ENCODE measurements at regions not wholly inside any gene's neighbourhood (a gene's known extent, or its start where the extent isn't known, plus 50 kb on each side); places are given as distances from the start of the nearest gene placed in this dataset.

DNA sequence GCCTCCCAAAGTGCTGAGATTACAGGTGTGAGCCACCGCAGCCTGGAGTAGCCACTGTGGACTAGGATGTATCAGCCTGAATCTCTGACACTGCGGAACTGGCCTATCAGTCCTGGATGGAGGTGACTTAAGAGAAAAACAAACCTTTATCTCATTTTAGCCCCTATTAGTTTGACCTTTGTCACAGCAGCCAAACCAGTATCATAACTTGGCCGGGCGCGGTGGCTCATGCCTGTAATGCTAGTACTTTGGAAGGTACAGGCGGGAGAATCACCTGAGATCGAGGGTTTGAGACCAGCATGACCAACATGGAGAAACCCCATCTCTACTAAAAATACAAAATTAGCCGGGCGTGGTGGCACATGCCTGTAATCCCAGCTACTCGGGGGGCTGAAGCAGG, 51.8 kb upstream of the USP7 start:
- no peak for TF ChIP-seq POLR2AphosphoS5 (IDR thresholded peaks at IDR 0.05)
- TF ChIP-seq, protein P1, sequence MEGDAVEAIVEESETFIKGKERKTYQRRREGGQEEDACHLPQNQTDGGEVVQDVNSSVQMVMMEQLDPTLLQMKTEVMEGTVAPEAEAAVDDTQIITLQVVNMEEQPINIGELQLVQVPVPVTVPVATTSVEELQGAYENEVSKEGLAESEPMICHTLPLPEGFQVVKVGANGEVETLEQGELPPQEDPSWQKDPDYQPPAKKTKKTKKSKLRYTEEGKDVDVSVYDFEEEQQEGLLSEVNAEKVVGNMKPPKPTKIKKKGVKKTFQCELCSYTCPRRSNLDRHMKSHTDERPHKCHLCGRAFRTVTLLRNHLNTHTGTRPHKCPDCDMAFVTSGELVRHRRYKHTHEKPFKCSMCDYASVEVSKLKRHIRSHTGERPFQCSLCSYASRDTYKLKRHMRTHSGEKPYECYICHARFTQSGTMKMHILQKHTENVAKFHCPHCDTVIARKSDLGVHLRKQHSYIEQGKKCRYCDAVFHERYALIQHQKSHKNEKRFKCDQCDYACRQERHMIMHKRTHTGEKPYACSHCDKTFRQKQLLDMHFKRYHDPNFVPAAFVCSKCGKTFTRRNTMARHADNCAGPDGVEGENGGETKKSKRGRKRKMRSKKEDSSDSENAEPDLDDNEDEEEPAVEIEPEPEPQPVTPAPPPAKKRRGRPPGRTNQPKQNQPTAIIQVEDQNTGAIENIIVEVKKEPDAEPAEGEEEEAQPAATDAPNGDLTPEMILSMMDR (IDR thresholded peaks at IDR 0.05): no peak
- no peak for TF ChIP-seq POLR2A (IDR thresholded peaks at IDR 0.05)
- no peak for TF ChIP-seq EP300 (IDR thresholded peaks at IDR 0.05)
